ENCODE measurements at regions not wholly inside any gene's neighbourhood (a gene's known extent, or its start where the extent isn't known, plus 50 kb on each side); places are given as distances from the start of the nearest gene placed in this dataset.

- FAIRE-seq: no peak
Measured at GRCh38 chr4:104418286-104418685, 76.4 kb downstream of the CXXC4 start.

- no peak for FAIRE-seq
Measured at GRCh38 chr4:104417357-104417882, 77.3 kb downstream of the CXXC4 start.

GRCh38 chr4:104416725-104417356, 77.9 kb downstream of the CXXC4 start:
- FAIRE-seq: no peak

GRCh38 chr4:104413487-104413886, 81.2 kb downstream of the CXXC4 start:
- FAIRE-seq: no peak

GRCh38 chr4:104412344-104412743, 82.3 kb downstream of the CXXC4 start:
- FAIRE-seq: no peak

- no peak for FAIRE-seq
Measured at GRCh38 chr4:104411502-104411901, 83.2 kb downstream of the CXXC4 start.

GRCh38 chr4:104408878-104409277, 85.8 kb downstream of the CXXC4 start:
- FAIRE-seq: no peak

- no peak for FAIRE-seq
Measured at GRCh38 chr4:104404361-104404760, 90.3 kb downstream of the CXXC4 start.

- no peak for FAIRE-seq
Measured at GRCh38 chr4:104395168-104395614, 99.5 kb downstream of the CXXC4 start.

- FAIRE-seq: no peak
Measured at GRCh38 chr4:104394406-104395167, 100.1 kb downstream of the CXXC4 start.

GRCh38 chr4:104393655-104394324, 100.9 kb downstream of the CXXC4 start:
- no peak for FAIRE-seq

- no peak for FAIRE-seq
Measured at GRCh38 chr4:104385713-104386112, 109.0 kb downstream of the CXXC4 start.

GRCh38 chr4:104382961-104383360, 111.7 kb downstream of the CXXC4 start:
- FAIRE-seq: no peak

- FAIRE-seq: no peak
Measured at GRCh38 chr4:104381729-104382128, 113.0 kb downstream of the CXXC4 start.

- no peak for FAIRE-seq
Measured at GRCh38 chr4:104365618-104366017, 129.1 kb downstream of the CXXC4 start.

- FAIRE-seq: no peak
Measured at GRCh38 chr4:104353481-104353880, 141.2 kb downstream of the CXXC4 start.

- no peak for FAIRE-seq
Measured at GRCh38 chr4:104352211-104352610, 142.5 kb downstream of the CXXC4 start.

GRCh38 chr4:104351706-104352105, 143.0 kb downstream of the CXXC4 start:
- FAIRE-seq: no peak

- no peak for FAIRE-seq
Measured at GRCh38 chr4:104345598-104346242, 149.0 kb downstream of the CXXC4 start.

- no peak for FAIRE-seq
Measured at GRCh38 chr4:104344342-104344980, 150.2 kb downstream of the CXXC4 start.

GRCh38 chr4:104334410-104334809, 160.3 kb downstream of the CXXC4 start:
- no peak for FAIRE-seq

- no peak for FAIRE-seq
Measured at GRCh38 chr4:104330125-104330905, 164.4 kb downstream of the CXXC4 start.

All from A204.1 (cell line).